ENCODE measurements at regions not wholly inside any gene's neighbourhood (a gene's known extent, or its start where the extent isn't known, plus 50 kb on each side); places are given as distances from the start of the nearest gene placed in this dataset.

GRCh38 chr14:56379956-56380355 lies 199.6 kb upstream of the TMEM260 start:
- no peak overlapping the region for H3K4me3 Mint-ChIP-seq
- DNase-seq (ENCODE audit: low spot score) (no peak), ATAC-seq (no peak)
- peaks cover 27% of the 10 kb centered on the region for H3K9me3 Mint-ChIP-seq
- no peaks in the 10 kb centered on the region for H3K27me3 Mint-ChIP-seq (ENCODE audit: low read depth)
- ChIA-PET POLR2A (no interaction called here), CTCF (interaction anchor here (1.0 kb wide), 1 partner anchor 43 kb away, joined by 3 read pairs; no protein-coding TSS in a partner anchor)
- TF ChIP-seq TP53 (CRISPR knock-in tag; IDR thresholded peaks at IDR 0.05) (no peak), ATF2 (CRISPR knock-in tag; IDR thresholded peaks at IDR 0.05; ENCODE audit: borderline replicate concordance, low read depth) (no peak), EMX1 (CRISPR knock-in tag; IDR thresholded peaks at IDR 0.05) (no peak), FOXP4 (CRISPR knock-in tag; IDR thresholded peaks at IDR 0.05) (no peak), ZNF396 (CRISPR knock-in tag; IDR thresholded peaks at IDR 0.05; ENCODE audit: borderline replicate concordance) (no peak), NR1H2 (CRISPR knock-in tag; IDR thresholded peaks at IDR 0.05) (no peak), OVOL2 (CRISPR knock-in tag; IDR thresholded peaks at IDR 0.05; ENCODE audit: borderline replicate concordance) (no peak), SMAD3 (CRISPR knock-in tag; IDR thresholded peaks at IDR 0.05; ENCODE audit: borderline replicate concordance) (no peak)
- TF ChIP-seq, protein P1, sequence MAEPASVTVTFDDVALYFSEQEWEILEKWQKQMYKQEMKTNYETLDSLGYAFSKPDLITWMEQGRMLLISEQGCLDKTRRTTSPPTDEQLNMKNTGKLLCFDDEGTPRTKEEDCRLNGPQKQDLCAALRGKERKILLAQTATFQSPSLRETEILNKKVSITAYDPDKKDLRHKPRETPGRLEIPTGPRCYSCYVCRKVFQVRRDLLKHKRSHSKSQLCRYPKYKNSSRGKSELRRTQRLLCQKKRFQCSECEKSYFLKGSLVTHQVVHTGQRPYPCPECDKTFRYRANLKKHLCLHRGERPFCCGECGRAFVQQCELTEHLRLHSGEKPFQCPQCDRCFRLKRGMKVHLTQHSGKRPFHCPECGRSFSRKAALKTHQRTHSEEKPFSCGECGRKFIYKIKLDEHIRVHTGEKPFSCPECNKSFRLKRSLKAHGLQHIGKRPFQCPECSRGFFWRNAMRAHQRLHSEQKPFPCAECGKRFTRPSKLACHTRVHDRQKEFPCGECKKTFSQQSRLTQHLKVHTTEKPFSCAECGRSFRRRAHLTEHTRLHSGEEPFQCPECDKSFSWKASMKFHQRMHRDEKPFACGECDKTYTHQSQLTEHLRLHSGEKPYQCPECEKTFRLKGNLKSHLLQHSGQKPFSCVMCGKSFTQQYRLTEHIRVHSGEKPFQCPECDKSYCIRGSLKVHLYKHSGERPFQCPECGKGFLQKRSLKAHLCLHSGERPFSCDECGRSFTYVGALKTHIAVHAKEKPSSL (CRISPR knock-in tag; conservative IDR thresholded peaks at IDR 0.05): no peak
- TF ChIP-seq, protein P2, sequence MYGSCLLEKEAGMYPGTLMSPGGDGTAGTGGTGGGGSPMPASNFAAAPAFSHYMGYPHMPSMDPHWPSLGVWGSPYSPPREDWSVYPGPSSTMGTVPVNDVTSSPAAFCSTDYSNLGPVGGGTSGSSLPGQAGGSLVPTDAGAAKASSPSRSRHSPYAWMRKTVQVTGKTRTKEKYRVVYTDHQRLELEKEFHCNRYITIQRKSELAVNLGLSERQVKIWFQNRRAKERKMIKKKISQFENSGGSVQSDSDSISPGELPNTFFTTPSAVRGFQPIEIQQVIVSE (CRISPR knock-in tag; IDR thresholded peaks at IDR 0.05; ENCODE audit: borderline replicate concordance): no peak
- TF ChIP-seq, protein P3, sequence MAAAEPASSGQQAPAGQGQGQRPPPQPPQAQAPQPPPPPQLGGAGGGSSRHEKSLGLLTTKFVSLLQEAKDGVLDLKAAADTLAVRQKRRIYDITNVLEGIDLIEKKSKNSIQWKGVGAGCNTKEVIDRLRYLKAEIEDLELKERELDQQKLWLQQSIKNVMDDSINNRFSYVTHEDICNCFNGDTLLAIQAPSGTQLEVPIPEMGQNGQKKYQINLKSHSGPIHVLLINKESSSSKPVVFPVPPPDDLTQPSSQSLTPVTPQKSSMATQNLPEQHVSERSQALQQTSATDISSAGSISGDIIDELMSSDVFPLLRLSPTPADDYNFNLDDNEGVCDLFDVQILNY (CRISPR knock-in tag; IDR thresholded peaks at IDR 0.05): no peak
- TF ChIP-seq, protein P4, sequence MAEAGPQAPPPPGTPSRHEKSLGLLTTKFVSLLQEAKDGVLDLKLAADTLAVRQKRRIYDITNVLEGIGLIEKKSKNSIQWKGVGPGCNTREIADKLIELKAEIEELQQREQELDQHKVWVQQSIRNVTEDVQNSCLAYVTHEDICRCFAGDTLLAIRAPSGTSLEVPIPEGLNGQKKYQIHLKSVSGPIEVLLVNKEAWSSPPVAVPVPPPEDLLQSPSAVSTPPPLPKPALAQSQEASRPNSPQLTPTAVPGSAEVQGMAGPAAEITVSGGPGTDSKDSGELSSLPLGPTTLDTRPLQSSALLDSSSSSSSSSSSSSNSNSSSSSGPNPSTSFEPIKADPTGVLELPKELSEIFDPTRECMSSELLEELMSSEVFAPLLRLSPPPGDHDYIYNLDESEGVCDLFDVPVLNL (CRISPR knock-in tag; IDR thresholded peaks at IDR 0.05; ENCODE audit: borderline replicate concordance, low read depth): no peak
- TF ChIP-seq, protein P5, sequence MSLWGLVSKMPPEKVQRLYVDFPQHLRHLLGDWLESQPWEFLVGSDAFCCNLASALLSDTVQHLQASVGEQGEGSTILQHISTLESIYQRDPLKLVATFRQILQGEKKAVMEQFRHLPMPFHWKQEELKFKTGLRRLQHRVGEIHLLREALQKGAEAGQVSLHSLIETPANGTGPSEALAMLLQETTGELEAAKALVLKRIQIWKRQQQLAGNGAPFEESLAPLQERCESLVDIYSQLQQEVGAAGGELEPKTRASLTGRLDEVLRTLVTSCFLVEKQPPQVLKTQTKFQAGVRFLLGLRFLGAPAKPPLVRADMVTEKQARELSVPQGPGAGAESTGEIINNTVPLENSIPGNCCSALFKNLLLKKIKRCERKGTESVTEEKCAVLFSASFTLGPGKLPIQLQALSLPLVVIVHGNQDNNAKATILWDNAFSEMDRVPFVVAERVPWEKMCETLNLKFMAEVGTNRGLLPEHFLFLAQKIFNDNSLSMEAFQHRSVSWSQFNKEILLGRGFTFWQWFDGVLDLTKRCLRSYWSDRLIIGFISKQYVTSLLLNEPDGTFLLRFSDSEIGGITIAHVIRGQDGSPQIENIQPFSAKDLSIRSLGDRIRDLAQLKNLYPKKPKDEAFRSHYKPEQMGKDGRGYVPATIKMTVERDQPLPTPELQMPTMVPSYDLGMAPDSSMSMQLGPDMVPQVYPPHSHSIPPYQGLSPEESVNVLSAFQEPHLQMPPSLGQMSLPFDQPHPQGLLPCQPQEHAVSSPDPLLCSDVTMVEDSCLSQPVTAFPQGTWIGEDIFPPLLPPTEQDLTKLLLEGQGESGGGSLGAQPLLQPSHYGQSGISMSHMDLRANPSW (CRISPR knock-in tag; conservative IDR thresholded peaks at IDR 0.05; ENCODE audit: low read depth): no peak
- no peaks in the 10 kb centered on the region for H3K36me3 Mint-ChIP-seq
- H3K4me1 Mint-ChIP-seq: peaks cover 13% of the 10 kb centered on the region
- no peak overlapping the region for H3K27ac Mint-ChIP-seq

DNA sequence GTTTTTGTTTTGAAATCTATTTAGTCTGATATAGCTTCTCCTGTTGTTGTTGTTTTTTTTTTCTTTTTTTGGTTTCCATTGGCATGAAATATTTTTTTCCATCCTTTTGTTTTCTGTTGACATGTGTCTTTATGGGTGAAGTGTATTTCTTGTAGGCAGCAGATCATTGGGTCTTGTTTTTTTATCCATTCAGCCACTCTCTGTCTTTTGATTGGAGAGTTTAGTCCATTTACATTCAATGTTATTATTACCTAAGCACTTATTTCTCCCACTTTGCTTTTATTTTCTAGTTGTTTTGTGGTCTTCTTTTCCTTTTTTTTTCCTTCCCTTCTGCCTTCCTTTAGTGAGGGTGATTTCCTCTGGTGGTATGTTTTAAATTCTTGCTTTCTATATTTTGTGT lies 193.6 kb upstream of the TMEM260 start:
- peaks cover 51% of the 10 kb centered on the region for H3K9me3 Mint-ChIP-seq
- ChIA-PET POLR2A (no interaction called here), CTCF (no interaction called here)
- H3K36me3 Mint-ChIP-seq: peaks cover 6% of the 10 kb centered on the region; the same call in 1 of the 2 replicates
- no peak overlapping the region for H3K4me3 Mint-ChIP-seq
- H3K4me1 Mint-ChIP-seq: no peaks in the 10 kb centered on the region
- no peak overlapping the region for H3K27ac Mint-ChIP-seq
- ATAC-seq (no peak), DNase-seq (ENCODE audit: low spot score) (no peak)
- H3K27me3 Mint-ChIP-seq (ENCODE audit: low read depth): no peaks in the 10 kb centered on the region
- TF ChIP-seq RORB (CRISPR knock-in tag; IDR thresholded peaks at IDR 0.05): no peak
- TF ChIP-seq AFF4 (CRISPR knock-in tag; IDR thresholded peaks at IDR 0.05; ENCODE audit: borderline replicate concordance): no peak
- TF ChIP-seq CREM (CRISPR knock-in tag; IDR thresholded peaks at IDR 0.05): no peak
- no peak for TF ChIP-seq JUN (CRISPR knock-in tag; IDR thresholded peaks at IDR 0.05)
- no peak for TF ChIP-seq ATF2 (CRISPR knock-in tag; IDR thresholded peaks at IDR 0.05; ENCODE audit: borderline replicate concordance, low read depth)
- no peak for TF ChIP-seq EMX1 (CRISPR knock-in tag; IDR thresholded peaks at IDR 0.05)
- TF ChIP-seq NFATC4 (CRISPR knock-in tag; IDR thresholded peaks at IDR 0.05): no peak

Measured in WTC11 (cell line).